Astrocyte (in vitro differentiated cells and primary cell): ENCODE measurements at regions not wholly inside any gene's neighbourhood (a gene's known extent, or its start where the extent isn't known, plus 50 kb on each side); places are given as distances from the start of the nearest gene placed in this dataset.

Experiments used
- DNase-seq: peaks from one replicate; pipeline ENCODE4 v3.0.0-alpha.2; 2010; ENCODE audit warnings: low read depth
- FAIRE-seq: peaks from 2 replicates; lab custom pipeline; 2011; peaks lifted over from hg19 to GRCh38; lab: Jason Lieb, UNC
- H2AFZ ChIP-seq: 2 replicates; pipeline ENCODE4 v1.6.0; 2012; ENCODE audit warnings: low read depth, low read length, inconsistent platforms
- H3K27ac ChIP-seq: 2 replicates; pipeline ENCODE4 v1.5.1; 2011; ENCODE audit warnings: low read depth, low read length, inconsistent platforms
- H3K27me3 ChIP-seq: 2 replicates; pipeline ENCODE4 v1.6.0; 2011; ENCODE audit warnings: low read length, inconsistent platforms; ENCODE audit not compliant: insufficient read depth
- H3K36me3 ChIP-seq: 2 replicates; pipeline ENCODE4 v1.5.1; 2011; ENCODE audit warnings: low read length, inconsistent platforms; ENCODE audit not compliant: insufficient read depth
- H3K4me1 ChIP-seq: 2 replicates; pipeline ENCODE4 v1.5.1; 2011; ENCODE audit warnings: low read length, inconsistent platforms; ENCODE audit not compliant: insufficient read depth
- H3K4me2 ChIP-seq: 2 replicates; pipeline ENCODE4 v1.6.0; 2012; ENCODE audit warnings: low read length, inconsistent platforms
- H3K4me3 ChIP-seq: 2 replicates; pipeline ENCODE4 v1.5.1; 2011; ENCODE audit warnings: low read depth, mild to moderate bottlenecking, low read length, inconsistent platforms; ENCODE audit not compliant: insufficient read depth
- H3K79me2 ChIP-seq: 2 replicates; pipeline ENCODE4 v1.6.0; 2012; ENCODE audit warnings: mild to moderate bottlenecking, low read length, inconsistent platforms; ENCODE audit not compliant: insufficient read depth
- H3K9ac ChIP-seq: 2 replicates; pipeline ENCODE4 v1.6.0; 2012; ENCODE audit warnings: mild to moderate bottlenecking, low read length, inconsistent platforms
- H3K9me3 ChIP-seq: 2 replicates; pipeline ENCODE4 v1.5.1; 2012; ENCODE audit warnings: low read depth, mild to moderate bottlenecking, low read length, inconsistent platforms; ENCODE audit not compliant: insufficient read depth
- H4K20me1 ChIP-seq: 2 replicates; pipeline ENCODE4 v1.6.0; 2012; ENCODE audit warnings: low read length, inconsistent platforms; ENCODE audit not compliant: insufficient read depth
- H3K27ac Mint-ChIP-seq: one replicate; pipeline ENCODE4 v1.8.0; 2021; ENCODE audit warnings: mild to moderate bottlenecking, mixed read lengths; ENCODE audit not compliant: unreplicated experiment
- H3K27me3 Mint-ChIP-seq: one replicate; pipeline ENCODE4 v1.8.0; 2021; ENCODE audit warnings: low read depth, mixed read lengths; ENCODE audit not compliant: unreplicated experiment
- H3K36me3 Mint-ChIP-seq: one replicate; pipeline ENCODE4 v1.8.0; 2021; ENCODE audit warnings: low read depth, mixed read lengths; ENCODE audit not compliant: unreplicated experiment
- H3K4me1 Mint-ChIP-seq: one replicate; pipeline ENCODE4 v1.8.0; 2021; ENCODE audit warnings: low read depth, mixed read lengths; ENCODE audit not compliant: unreplicated experiment
- H3K4me3 Mint-ChIP-seq: one replicate; pipeline ENCODE4 v1.8.0; 2021; ENCODE audit warnings: mild to moderate bottlenecking, moderate library complexity, mixed read lengths; ENCODE audit not compliant: unreplicated experiment
- H3K9me3 Mint-ChIP-seq: one replicate; pipeline ENCODE4 v1.8.0; 2021; ENCODE audit warnings: mild to moderate bottlenecking, mixed read lengths; ENCODE audit not compliant: unreplicated experiment
- EZH2 ChIP-seq: IDR thresholded peaks from 2 replicates; pipeline ENCODE4 v1.6.1; 2012; ENCODE audit warnings: mild to moderate bottlenecking, low read length, inconsistent platforms; ENCODE audit not compliant: insufficient read depth
- TF ChIP-seq, protein P1 (sequence below): IDR thresholded peaks from 2 replicates; pipeline ENCODE4 v1.5.1; 2011; ENCODE audit warnings: low read depth, mild to moderate bottlenecking, inconsistent platforms, low read length, moderate library complexity; ENCODE audit not compliant: insufficient read depth

GRCh38 chr2:129188451-129188850 is 791.0 kb upstream of the RAB6C start:
- H3K79me2 ChIP-seq, result no peaks in the 10 kb centered on the region
- H3K27me3 Mint-ChIP-seq, result peaks cover 8% of the 10 kb centered on the region
- H3K36me3 Mint-ChIP-seq, result no peaks in the 10 kb centered on the region
- TF ChIP-seq, protein P1, sequence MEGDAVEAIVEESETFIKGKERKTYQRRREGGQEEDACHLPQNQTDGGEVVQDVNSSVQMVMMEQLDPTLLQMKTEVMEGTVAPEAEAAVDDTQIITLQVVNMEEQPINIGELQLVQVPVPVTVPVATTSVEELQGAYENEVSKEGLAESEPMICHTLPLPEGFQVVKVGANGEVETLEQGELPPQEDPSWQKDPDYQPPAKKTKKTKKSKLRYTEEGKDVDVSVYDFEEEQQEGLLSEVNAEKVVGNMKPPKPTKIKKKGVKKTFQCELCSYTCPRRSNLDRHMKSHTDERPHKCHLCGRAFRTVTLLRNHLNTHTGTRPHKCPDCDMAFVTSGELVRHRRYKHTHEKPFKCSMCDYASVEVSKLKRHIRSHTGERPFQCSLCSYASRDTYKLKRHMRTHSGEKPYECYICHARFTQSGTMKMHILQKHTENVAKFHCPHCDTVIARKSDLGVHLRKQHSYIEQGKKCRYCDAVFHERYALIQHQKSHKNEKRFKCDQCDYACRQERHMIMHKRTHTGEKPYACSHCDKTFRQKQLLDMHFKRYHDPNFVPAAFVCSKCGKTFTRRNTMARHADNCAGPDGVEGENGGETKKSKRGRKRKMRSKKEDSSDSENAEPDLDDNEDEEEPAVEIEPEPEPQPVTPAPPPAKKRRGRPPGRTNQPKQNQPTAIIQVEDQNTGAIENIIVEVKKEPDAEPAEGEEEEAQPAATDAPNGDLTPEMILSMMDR, result no peak
- no peak for TF ChIP-seq EZH2
- peaks cover 16% of the 10 kb centered on the region for H3K4me1 Mint-ChIP-seq
- no peaks in the 10 kb centered on the region for H3K4me1 ChIP-seq
- FAIRE-seq (no peak), DNase-seq (no peak)
- H3K4me2 ChIP-seq, result no peak overlapping the region
- no peak overlapping the region for H3K4me3 ChIP-seq
- no peaks in the 10 kb centered on the region for H4K20me1 ChIP-seq
- no peak overlapping the region for H3K27ac Mint-ChIP-seq
- H2AFZ ChIP-seq, result no peak overlapping the region
- no peak overlapping the region for H3K27ac ChIP-seq
- no peak overlapping the region for H3K9ac ChIP-seq
- no peaks in the 10 kb centered on the region for H3K9me3 ChIP-seq
- H3K4me3 Mint-ChIP-seq, result no peak overlapping the region
- peaks cover 3% of the 10 kb centered on the region for H3K9me3 Mint-ChIP-seq
- H3K36me3 ChIP-seq, result no peaks in the 10 kb centered on the region
- no peaks in the 10 kb centered on the region for H3K27me3 ChIP-seq

- H3K27me3 ChIP-seq, result no peaks in the 10 kb centered on the region
- peaks cover 8% of the 10 kb centered on the region for H3K27me3 Mint-ChIP-seq
- H2AFZ ChIP-seq, result no peak overlapping the region
- peaks cover 22% of the 10 kb centered on the region for H3K4me1 Mint-ChIP-seq
- no peak overlapping the region for H3K27ac Mint-ChIP-seq
- no peaks in the 10 kb centered on the region for H4K20me1 ChIP-seq
- H3K4me3 ChIP-seq, result no peak overlapping the region
- H3K36me3 ChIP-seq, result no peaks in the 10 kb centered on the region
- H3K4me3 Mint-ChIP-seq, result no peak overlapping the region
- no peak overlapping the region for H3K4me2 ChIP-seq
- FAIRE-seq (no peak), DNase-seq (no peak)
- H3K9ac ChIP-seq, result no peak overlapping the region
- no peak overlapping the region for H3K27ac ChIP-seq
- H3K36me3 Mint-ChIP-seq, result no peaks in the 10 kb centered on the region
- no peaks in the 10 kb centered on the region for H3K79me2 ChIP-seq
- TF ChIP-seq, protein P1, result no peak
- no peak for TF ChIP-seq EZH2
- H3K4me1 ChIP-seq, result no peaks in the 10 kb centered on the region
- peaks cover 3% of the 10 kb centered on the region for H3K9me3 Mint-ChIP-seq
- H3K9me3 ChIP-seq, result no peaks in the 10 kb centered on the region
Measured at GRCh38 chr2:129189617-129190319, 789.7 kb upstream of the RAB6C start.

DNA sequence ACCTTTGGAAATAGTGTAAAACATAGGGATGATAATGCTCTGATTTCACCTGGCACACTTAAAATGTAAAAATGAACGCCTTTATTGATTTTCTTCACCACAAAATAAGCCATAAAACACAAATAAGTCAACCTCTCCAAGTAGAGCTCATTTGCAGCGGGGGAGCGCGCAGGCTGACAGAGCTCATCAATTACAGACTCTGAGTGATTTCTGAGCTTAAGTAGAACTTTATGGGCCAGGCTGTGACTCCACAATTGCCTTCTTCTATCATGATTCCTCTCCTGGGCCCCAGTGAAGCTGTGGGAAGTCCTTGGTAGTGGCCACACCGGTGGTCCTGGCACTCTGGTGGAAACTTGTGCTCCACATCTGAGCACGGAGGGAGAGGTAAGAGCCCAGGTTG is 789.0 kb upstream of the RAB6C start:
- H3K9ac ChIP-seq, result no peak overlapping the region
- TF ChIP-seq, protein P1, result no peak
- no peak overlapping the region for H2AFZ ChIP-seq
- H3K27ac Mint-ChIP-seq, result no peak overlapping the region
- H3K4me3 Mint-ChIP-seq, result no peak overlapping the region
- H3K9me3 ChIP-seq, result no peaks in the 10 kb centered on the region
- peaks cover 8% of the 10 kb centered on the region for H3K27me3 Mint-ChIP-seq
- H3K4me2 ChIP-seq, result no peak overlapping the region
- H3K36me3 ChIP-seq, result no peaks in the 10 kb centered on the region
- H3K27me3 ChIP-seq, result no peaks in the 10 kb centered on the region
- H3K36me3 Mint-ChIP-seq, result no peaks in the 10 kb centered on the region
- H3K27ac ChIP-seq, result no peak overlapping the region
- DNase-seq (no peak), FAIRE-seq (no peak)
- no peaks in the 10 kb centered on the region for H4K20me1 ChIP-seq
- peaks cover 22% of the 10 kb centered on the region for H3K4me1 Mint-ChIP-seq
- peaks cover 3% of the 10 kb centered on the region for H3K9me3 Mint-ChIP-seq
- no peak overlapping the region for H3K4me3 ChIP-seq
- H3K79me2 ChIP-seq, result no peaks in the 10 kb centered on the region
- H3K4me1 ChIP-seq, result no peaks in the 10 kb centered on the region
